A673 (cell line): ENCODE measurements at regions not wholly inside any gene's neighbourhood (a gene's known extent, or its start where the extent isn't known, plus 50 kb on each side); places are given as distances from the start of the nearest gene placed in this dataset.

Experiments used
- EZH2 ChIP-seq: fragments of 200-600 bp; sonication (generic); IDR thresholded peaks from 2 replicates; pipeline ENCODE4 v1.6.1; 2017; ENCODE audit warnings: borderline replicate concordance, low read depth, mild to moderate bottlenecking, mixed read lengths, antibody characterized with exemption, low read length; ENCODE audit not compliant: poor library complexity, severe bottlenecking
- TF ChIP-seq, protein P1 (sequence below): fragments of 300-800, 200-600 bp; sonication (generic); conservative IDR thresholded peaks from 2 replicates; pipeline ENCODE4 v1.5.1; 2017; ENCODE audit warnings: low read depth, mild to moderate bottlenecking, antibody characterized with exemption, low read length, moderate library complexity, mixed read lengths

DNA sequence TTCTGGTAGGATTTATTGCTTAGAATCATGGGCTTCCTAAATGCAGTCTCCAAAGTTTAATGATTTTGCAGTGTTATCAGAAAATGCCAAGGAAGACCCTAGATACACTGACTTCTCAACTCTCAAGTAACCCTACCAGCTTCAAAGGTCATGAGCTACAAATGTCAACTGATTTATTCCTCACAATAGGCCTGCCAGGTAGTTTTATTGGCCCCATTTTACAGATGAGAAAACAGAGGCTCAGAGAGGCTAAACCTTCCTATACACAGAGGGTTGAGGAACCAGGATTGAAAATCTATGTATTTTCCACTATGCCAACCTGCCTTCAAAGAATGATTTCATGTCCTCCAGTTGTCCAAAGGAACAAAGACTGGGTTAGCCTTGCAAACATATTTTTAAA, 384.4 kb upstream of the POU3F1 start:
- TF ChIP-seq EZH2 = no peak
- TF ChIP-seq, protein P1, sequence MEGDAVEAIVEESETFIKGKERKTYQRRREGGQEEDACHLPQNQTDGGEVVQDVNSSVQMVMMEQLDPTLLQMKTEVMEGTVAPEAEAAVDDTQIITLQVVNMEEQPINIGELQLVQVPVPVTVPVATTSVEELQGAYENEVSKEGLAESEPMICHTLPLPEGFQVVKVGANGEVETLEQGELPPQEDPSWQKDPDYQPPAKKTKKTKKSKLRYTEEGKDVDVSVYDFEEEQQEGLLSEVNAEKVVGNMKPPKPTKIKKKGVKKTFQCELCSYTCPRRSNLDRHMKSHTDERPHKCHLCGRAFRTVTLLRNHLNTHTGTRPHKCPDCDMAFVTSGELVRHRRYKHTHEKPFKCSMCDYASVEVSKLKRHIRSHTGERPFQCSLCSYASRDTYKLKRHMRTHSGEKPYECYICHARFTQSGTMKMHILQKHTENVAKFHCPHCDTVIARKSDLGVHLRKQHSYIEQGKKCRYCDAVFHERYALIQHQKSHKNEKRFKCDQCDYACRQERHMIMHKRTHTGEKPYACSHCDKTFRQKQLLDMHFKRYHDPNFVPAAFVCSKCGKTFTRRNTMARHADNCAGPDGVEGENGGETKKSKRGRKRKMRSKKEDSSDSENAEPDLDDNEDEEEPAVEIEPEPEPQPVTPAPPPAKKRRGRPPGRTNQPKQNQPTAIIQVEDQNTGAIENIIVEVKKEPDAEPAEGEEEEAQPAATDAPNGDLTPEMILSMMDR = no peak
